NCI-H524 (cell line): ENCODE measurements at regions not wholly inside any gene's neighbourhood (a gene's known extent, or its start where the extent isn't known, plus 50 kb on each side); places are given as distances from the start of the nearest gene placed in this dataset.

Experiments used
- DNase-seq, 2 experiments: peaks; one replicate each; lab custom pipeline; 2025; lab: John Stamatoyannopoulos, UW

GRCh38 chr1:58367217-58367616, 179.3 kb downstream of the OMA1 start:
- DNase-seq = no peak

DNA sequence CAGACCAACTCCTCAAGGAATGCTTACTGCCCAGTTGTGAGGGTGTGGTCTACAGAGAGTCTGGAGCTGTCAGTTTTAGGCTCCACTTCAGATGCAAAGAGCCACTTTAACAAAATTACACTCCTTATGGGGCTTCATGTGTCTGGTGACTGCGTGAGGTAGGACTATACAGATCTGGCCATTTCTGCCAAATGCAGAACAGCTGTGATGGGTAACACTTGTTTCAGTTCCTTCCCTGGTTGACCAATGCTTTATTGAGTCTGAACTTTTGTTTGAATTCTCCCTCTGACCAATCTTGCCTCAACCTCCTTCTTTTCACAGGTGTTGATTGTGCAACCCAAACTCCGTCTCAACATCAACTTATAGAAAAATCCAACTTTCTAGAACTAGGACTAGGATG, 181.2 kb downstream of the OMA1 start:
- DNase-seq = no peak

- DNase-seq = peak; percentile 0 to 39
Observed at GRCh38 chr1:58363585-58363984, 182.9 kb downstream of the OMA1 start.

- no peak for DNase-seq
Observed at GRCh38 chr1:58361134-58361533, 185.4 kb downstream of the OMA1 start.

- no peak for DNase-seq
Observed at GRCh38 chr1:58358346-58358745, 188.2 kb downstream of the OMA1 start.

- DNase-seq = no peak
Observed at GRCh38 chr1:58356402-58356801, 190.1 kb downstream of the OMA1 start.

GRCh38 chr1:58353168-58353567, 193.4 kb downstream of the OMA1 start:
- no peak for DNase-seq

- DNase-seq = no peak
Observed at GRCh38 chr1:58352476-58353092, 193.9 kb downstream of the OMA1 start.

- no peak for DNase-seq
Observed at GRCh38 chr1:58346036-58346355, 200.5 kb downstream of the OMA1 start.

DNA sequence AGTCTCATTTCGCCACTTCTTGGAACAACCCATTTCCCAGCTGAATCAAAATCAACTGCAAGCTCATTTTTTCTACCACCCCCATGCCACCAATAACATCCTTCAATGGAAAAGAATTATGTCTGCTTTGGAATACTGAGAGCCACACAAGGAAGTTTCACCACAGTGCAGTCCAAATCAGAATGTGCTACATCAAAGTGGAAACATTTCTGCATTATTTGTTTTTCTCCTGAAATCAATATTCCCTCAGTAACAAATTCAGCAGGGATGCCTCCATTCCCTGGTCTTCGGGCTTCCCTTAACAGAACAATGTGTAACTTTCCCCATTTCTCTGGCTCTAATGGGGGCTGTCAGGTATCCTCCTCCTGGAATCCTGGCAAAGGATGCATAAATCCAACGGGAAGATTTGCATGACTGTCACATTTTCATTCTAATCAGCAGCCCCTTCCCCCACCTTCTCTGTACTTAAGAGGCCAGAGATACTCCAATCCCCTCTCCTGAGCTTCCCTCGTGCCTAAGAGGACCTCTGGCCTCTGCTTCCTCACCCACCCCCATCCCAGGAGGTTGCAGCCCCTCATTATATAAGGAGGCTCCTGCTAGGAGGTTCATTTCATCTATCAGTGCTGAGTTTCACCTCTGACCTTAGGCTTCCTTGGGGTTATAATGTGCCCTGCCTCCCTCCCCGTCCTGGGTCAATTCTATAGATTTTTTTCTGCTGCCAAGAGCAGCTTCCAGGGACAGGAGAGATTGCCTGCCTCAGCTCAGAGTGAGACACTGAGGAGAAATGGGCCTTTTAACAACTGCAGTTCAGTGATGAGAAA, 201.1 kb downstream of the OMA1 start:
- no peak for DNase-seq

DNA sequence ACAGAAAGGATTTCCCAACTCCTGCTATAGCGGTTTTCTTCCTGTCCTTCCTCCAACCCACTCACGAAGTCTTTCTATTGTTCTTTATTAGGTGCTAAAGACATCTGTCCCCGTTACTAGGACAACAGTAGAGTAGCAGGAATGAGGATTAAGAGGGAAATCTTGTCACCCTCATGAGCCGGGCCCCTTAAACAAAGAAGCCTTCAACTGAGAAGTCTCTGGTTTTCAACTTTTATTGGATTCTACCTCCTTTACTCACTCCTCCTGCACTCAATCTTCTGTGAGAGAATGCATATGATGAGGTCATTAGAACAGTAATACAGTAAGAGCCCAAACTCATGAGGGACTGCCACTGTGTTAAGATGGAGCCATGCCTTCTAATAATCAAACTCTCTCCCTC, 206.3 kb downstream of the OMA1 start:
- peak; percentile 31 to 50 for DNase-seq

DNA sequence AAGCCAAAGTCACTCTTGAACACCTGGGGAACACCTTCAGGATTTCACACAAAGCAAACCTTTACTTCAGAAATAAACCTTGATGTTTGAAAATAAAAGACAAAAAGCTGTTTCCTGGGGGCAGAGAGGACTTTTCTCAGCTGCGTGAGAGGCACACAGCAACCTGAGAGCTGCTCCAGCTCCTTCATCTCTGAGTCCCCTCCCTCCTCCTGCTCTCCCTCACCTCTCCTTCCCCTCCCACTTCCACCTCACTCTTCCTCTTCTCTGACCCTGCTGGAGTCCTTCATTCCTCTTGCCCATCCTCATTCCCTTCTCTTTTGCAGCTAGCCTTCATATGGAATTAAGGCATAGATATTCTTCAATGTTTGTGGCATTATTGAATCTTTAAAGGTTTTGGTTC, 208.4 kb downstream of the OMA1 start:
- no peak for DNase-seq

DNA sequence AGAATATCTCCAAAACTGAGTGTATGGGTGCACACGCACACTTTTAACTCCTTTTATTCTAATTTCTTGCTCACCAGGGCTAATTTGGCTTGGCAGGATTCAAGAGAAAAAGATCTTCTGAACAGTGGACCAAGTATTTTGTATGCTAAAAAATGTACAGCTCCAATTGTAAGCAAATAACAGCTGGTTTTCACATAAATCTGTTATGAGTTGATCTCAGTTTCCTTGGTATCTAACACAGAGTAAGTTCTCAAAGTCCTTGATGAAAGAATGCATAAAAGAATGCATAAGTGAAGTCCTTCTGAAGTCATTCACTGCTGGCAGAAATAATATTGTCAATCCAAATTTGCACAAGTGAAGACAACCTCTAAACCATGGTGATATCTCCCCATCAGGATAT, 213.0 kb downstream of the OMA1 start:
- DNase-seq = no peak

GRCh38 chr1:58331156-58331555, 215.4 kb downstream of the OMA1 start:
- DNase-seq = no peak

GRCh38 chr1:58325866-58326265, 220.7 kb downstream of the OMA1 start:
- no peak for DNase-seq

GRCh38 chr1:58324558-58324957, 222.0 kb downstream of the OMA1 start:
- DNase-seq = no peak

- DNase-seq = no peak
Observed at GRCh38 chr1:58318157-58319005, 228.1 kb downstream of the OMA1 start.

DNA sequence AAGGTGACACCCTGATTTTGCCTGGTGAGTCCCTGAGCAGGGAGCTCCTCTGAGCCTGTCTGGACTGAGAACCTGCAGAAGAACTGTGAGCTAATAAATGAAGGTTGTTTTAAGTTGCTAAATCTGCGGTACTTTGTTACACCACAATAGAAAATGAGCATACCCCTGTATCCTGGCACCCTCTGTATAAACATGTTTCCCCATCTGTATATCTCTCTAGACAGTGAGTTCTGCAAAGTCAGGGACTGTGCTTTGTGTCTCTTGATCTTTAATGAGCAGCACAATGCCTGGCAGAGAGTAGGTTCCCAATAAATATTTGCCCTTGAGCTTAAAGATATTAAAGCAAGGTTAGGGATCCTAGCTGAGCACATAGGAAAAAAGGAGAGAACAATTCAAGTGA, 228.8 kb downstream of the OMA1 start:
- DNase-seq = peak; percentile 30 to 77

GRCh38 chr1:58317086-58317485, 229.4 kb downstream of the OMA1 start:
- DNase-seq = peak in 1 of 2 experiments; percentile 7

DNA sequence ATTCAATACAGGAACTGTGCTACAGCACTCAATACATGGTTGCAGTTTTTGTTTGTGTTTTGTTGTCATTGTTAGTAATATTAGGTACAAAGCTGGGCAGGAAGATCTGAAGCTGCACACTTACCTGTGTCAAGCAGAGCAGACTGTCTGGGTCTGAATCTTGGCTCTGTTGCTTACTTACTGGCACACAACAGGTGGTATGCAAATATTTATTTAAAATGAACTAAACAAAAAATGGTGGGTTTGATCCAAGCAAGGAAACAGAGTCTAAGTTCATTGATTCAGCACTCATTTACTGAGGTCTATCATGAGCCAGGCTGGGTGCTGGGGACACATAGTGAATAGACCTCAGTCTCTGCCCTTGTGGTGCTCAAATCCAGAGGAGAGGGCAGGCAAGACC, 230.4 kb downstream of the OMA1 start:
- no peak for DNase-seq

- DNase-seq = peak; percentile 32 to 78
Observed at GRCh38 chr1:58312971-58313563, 233.5 kb downstream of the OMA1 start.

- no peak for DNase-seq
Observed at GRCh38 chr1:58312461-58312860, 234.1 kb downstream of the OMA1 start.

GRCh38 chr1:58310881-58311280, 235.6 kb downstream of the OMA1 start:
- DNase-seq = no peak
